Kasumi-1 (cell line): ENCODE measurements at regions not wholly inside any gene's neighbourhood (a gene's known extent, or its start where the extent isn't known, plus 50 kb on each side); places are given as distances from the start of the nearest gene placed in this dataset.
"Not testable (repeated sequence)": the region's sequence is repeated elsewhere in the genome, so short reads cannot be mapped to it uniquely, and the experiment has no call there.

Source experiments
- DNase-seq, 2 experiments: peaks; one replicate each; lab custom pipeline; 2025; lab: John Stamatoyannopoulos, UW

DNA sequence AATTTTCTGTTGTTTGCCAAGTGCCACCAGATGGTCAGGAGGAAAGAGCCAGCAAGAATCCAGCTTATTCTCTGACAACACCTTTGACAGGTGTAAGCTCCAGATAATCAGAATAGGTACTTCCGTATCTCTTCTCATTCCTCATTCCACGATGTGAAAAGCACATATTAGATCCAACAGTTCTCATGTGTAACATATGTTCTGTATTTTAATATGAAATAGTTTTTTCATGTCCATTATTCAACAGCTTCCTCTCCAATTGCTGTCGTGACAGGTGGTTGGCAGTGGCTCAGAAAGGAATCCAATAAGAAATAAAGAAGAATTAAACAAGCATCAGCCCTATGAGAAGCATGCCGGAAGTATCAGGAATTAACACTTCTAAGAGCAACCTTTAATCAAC lies 1624.7 kb downstream of the MRPL39 start:
- DNase-seq, result no peak

DNA sequence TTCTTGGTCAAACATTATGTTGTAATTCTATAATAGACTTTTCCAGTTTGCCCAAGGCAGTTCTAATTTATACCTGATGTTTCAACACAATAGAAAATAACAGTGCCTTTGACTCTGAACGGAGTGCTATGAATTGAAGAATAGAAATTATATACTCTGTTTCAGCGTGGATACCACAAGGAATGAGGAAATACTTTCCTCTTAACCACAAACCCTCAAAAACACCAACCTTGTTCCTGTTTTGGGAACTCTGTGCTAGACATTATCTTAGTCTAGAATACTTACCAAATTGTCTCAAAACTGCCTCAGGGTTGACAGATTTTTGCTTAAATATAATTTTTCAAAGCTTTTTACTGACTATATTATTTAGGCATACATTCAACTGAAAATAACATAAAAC lies 1629.3 kb downstream of the MRPL39 start:
- DNase-seq, result peak; percentile 70 to 73

DNA sequence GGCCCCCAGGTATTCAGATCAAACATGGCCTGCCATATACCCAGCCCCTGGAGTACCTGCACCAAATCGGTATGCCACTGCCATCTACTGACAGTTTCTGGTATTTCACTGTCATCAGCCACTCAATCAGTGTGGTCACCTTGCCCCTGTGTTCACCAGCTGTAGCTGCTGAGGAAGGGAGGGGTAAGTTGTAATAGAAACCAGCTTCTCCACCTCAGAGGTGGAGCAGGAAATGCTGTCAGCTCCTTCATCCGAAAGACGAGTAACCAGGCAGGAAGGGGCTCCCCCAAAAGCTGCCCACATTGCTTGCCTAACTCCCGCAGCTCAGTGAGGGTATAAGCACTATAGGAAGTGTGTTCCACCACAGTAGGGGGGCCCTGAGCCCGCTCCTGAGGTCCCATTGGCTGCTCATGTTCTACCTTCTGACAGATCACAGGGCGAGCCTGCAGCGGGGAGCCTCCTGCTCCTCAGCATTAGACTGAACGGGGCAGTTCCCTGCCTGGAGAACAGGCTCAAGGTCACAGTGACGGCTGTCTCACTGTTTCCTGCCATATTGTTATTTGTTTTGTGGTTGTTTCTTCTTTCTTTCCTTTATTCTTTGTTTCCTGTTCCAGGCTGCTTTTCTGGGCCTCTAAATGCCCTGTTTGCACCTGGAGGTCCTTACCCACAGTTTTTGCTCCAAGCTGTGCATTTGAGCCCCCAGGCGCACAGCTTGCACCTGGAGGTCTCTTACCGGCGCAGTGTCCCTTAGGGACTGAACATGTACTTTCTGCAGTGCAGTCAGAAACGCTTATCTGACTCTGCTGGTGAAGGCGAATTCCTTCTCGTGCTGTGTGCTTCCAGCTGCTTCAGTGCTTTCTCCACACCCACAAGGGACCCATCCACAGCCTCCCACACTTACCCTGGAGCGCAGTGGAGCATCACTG lies 1638.3 kb downstream of the MRPL39 start:
- DNase-seq, result peak; percentile 96 to 97

DNA sequence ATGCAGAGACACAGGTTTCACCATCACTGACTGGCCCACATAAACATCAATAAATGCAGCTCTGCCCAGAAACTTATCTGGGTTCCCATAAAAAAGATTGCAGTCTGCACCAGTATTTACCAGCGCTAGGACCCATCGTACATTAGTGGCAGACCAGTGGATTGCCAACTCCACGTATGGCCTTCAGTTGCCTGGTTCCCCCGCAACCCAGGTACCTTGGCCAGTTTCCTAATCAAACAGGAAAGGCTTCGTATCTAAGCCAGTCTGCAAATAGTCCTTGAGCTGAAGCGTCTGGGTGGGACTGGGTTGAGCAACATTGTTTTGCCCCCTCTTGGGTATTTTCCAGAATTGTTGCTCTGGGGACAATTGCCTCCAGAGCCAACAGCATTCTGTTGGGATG lies 1639.3 kb downstream of the MRPL39 start:
- DNase-seq, result no peak

DNA sequence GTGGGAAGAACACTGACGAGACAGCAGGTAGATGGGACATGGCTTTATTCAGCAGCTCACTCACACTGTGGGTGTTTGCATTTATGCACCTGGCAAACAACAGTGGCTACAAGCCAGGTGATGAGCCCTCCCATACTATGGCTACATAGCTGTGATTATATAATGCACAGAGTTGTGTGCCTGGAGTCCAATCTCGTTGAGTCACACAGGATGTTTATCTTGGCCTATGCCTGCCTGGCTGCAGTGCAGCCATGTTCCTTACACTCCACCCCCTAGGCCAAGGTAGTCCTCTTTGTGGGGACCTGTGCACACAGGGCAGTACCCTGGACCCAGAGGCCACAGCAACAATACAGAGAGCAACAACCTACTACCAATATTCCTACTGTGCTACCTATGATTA lies 1643.8 kb downstream of the MRPL39 start:
- no peak for DNase-seq

DNA sequence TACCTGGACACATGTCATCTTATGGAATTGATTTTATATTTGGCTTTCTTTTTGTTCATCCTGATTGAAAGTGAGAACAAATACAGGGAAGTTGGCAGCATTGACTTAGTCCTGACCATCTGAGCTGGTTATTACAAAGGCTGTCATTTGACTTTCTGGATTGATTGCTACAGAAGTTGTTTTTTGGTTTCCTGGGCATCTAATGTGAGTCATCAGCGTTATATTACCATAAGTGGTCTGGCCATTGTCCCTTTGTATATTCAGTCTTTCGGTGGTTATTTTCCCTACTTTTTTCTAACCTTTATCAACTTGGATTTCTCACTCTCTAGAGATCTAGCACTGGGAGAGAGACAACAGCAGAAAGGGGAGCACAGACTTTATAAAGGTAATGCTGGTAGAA lies 1646.5 kb downstream of the MRPL39 start:
- no peak for DNase-seq

DNA sequence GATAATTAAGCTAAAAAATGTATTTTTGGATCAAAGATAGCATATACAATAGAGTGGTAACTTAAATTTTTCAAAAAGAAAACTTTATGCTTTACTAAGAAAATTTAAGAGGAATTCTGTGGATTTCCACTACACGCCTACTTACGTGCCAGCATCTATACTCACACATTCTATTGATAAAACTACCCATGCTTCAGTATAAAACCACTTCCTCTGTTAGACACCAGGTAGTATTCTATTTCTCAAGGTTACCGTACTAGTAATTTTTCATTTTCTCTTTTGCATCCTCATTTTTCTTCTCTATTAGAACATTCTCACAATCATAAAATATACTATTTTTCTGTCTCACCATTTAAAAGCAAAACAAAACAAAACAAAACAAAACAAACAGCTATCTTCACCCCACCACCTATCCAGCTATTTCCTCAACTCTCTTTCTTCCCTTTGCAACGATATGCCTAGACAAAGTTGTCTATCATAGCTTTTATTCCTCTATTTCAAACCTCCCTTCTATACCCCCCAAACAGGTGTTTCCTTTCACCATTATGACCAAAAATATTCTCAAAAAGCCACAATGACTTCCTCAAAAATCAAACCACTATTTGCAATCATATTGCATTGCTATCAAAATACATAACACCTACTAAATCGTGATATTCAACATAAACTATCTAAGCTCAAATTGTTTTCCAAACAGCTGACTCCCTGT lies 1652.0 kb downstream of the MRPL39 start:
- peak; percentile 34 to 48 for DNase-seq

DNA sequence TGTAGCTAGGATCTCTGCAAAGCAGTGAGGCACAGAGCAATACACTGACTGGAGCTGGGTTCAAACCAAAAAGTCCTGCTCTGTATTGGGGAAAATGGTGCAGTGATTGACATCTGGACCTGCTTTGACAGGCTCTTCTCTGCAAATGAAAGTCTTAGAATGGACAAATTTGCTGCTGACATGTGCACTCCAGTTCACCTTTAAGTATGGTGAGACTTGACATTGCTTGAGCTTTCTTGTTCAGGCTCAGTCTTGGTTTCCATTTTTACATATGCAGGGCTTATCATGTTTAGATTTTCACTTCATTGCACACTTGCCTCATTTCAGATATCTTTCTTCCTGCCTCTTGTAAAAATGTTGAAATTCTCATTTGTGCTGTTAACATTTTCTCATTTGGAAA lies 1655.0 kb downstream of the MRPL39 start:
- no peak for DNase-seq

DNA sequence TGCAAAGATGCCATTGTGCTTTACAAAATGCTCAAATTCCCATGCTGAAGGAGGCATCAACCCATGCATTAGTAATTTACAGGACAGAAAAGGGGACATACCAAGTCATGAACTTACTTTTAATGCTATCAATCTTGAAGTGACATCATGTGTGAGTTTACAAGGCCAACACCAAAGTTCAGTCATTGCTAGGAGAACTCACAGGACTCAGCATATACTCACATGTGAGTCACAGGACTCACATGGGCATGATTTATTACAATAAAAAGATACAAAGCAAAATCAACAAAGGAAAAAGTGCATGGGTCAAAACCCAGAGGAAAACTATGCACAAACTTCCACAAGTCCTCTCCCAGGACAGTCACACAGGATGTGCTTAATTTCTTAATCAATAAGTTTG lies 1656.0 kb downstream of the MRPL39 start:
- no peak for DNase-seq

DNA sequence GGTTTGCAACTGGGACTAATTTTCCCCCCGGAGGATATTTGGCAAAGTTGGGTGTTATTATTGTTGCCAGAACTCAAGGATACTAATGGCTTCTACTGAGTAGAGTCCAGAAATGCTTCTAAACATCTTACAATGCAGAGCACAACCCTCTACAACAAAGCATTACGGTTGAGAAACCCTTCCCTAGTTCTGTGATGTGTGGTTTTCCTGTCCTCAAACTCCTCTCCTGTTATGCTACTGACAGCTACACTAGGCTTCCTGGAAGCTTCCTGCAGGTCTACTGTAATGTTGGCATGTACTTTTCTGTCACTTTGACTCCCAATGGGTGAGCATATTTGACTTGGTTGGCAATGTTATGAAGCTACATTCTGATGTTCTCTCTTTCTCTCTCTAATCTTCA lies 1656.9 kb downstream of the MRPL39 start:
- peak; percentile 81 to 86 for DNase-seq

DNA sequence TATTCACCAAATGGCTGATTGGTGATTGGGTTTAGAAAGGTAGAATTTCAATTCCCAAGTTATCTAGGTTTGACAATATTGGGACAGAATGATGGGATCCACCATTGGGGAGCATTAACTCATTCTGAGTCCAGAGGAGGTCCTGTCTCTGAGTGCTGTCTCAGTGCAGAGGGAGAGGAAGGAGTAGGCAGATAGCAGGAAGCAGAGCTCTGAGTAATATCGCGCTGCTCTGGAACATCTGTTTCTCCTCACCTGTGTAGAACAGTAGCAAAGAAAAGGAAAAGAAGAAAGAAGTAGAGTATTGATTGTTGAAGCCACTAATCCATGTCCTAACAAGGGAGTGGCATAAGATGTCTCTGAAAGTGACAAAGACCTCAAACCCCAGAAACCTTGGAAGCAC lies 1657.8 kb downstream of the MRPL39 start:
- DNase-seq, result peak; percentile 4 to 24

DNA sequence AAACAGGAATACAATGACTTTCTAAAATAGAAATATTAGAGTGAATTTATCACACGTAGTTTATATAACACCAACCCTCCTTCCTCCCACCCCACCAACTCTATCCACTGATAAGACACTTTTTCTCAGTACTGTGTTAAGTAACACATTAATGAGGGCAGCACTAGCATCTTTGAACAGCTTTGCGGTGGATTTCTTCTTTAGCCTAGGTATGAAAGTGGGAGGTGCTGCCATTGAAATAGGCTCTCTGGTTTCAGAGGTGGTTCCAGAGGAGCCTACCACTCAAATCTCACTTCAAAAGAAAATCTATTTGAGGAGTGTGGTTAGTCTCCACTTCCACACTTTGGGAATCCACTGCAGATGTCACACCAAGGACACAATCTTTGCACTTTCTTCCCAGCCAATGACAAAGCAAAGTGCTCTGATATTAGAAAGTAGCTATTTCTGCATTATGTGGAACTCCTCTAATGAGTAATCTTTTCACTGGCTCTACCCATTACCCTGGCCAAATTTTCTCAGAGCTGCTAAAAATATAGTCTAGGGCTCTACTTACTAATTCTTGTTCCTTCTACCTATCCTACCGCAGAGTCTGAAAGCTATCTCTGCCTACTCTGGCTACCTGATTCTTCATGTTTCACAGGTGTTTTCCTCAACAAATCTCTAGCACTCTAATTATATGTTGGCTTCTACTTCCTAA lies 1667.8 kb downstream of the MRPL39 start:
- no peak for DNase-seq

DNA sequence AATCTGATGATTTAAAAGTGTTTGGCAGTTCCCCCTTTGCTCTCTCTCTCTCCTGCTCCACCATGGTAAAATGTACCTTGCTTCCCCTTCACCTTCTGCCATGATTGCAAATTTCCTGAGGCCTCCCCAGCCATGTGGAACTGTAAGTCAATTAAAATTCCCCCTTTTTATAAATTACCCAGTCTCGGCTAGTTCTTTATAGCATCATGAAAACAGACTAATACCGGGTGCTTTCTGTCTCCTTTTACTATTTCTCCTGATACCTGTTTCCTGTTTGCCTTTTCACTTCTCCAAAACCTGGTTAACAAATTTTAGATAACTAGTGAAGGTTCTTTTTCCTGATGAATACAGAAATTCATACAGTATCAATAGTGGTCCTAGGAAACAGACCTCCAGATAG lies 1670.3 kb downstream of the MRPL39 start:
- DNase-seq, result no peak

DNA sequence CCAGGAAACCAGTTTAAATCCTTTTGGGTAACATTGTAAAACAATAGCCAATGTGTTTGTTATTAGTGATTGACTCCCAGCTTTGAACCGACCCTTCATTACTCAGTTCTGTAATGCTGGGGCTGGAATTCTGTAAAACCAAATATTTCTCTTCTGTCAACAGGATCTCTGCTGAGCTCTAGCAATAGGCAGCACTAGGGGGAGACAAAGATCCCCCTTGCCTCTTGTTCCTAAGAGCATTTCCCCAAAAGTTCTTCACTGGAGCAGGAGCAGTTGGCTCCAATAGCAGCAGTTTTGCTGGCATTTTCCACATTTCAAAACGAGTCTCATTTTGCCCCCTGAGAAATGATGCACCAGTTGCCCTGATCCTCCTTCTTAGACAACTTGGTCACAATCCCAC lies 1671.1 kb downstream of the MRPL39 start:
- peak; percentile 69 to 74 for DNase-seq

DNA sequence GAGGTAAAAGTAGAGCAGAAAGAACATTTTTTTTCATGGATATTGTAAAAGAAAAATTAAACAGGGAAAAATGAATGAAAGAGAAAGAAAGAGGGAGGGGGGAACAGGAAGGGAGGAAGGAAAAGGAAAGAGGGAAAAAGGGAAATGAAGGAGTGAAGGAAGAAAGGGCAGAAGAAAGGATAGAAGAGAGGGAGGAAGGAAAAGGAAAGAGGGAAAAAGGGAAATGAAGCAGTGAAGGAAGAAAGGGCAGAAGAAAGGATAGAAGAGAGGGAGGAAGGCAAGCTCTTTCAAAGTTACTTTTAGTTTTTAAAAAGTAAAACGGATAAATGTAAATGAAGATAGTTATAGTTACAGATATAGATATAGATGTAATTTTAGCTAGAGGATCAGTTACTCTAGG lies 1676.7 kb downstream of the MRPL39 start:
- no peak for DNase-seq

DNA sequence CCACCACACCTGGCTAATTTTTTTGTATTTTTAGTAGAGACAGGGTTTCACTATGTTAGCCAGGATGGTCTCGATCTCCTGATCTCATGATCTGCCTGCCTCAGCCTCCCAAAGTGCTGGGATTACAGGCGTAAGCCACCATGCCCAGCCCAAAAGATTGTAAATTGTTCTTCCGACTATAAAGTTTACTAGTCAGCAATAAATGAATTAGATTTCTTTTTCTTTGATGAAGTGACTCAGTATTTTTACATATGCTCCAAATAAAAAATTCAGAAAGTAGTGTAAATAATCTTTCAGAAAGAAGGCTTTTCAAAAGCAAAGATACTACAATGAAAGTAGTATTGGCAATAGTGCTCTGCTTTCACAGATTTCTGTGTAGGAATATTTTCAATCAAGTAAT lies 1680.9 kb downstream of the MRPL39 start:
- not testable (repeated sequence) for DNase-seq

DNA sequence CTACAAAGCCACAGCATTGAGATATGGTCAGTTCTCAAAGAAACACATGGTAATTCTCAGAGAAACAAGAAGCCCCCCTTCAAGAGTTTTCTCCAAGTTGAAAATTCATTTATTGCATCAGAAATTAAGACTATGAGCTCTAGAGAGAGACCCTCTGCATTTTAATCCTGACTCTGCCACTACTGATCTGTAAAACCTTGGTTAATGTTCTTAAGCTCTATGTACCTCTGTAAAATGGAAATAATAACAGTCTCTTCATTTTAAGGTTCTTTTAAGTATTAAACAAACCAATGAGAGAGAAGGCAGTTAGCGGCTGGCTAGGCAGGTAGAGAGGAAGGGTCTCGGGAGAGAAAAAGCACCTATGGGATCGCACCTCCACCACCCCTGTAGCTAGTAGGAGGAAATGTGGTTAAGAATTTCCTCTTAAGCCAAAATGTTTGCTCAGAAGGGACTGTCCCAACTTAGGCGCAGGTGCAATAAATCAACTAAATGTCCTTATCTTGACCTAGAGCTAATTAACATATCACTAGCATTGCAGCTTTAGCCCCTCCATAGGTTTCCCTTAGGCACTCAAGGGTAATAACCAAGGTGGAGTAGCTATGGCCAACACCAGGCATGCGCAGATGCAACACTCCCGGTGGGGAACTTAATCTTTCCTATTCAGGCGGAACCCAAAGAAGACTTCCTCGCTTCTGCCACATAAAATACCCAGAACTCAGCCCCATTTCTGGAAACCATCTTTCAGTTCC lies 1685.4 kb downstream of the MRPL39 start:
- DNase-seq, result no peak

DNA sequence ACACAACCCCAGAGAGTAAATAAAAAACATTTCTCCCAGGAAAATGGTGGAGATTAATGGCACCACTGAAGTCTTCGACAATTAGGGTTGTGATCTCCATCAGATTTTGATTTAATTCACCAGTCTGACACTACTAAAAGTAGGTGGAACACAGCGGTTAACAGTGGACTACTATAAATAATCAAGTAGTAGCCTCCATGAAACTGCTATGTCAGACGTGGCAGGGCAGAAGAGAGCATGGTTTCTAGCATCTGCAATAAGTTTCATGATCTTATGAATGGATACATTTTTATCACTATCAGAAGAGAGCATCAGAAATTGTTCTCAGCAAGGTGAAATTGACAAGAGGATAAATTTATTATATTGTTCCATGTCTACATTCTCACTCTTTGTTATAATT lies 1706.6 kb downstream of the MRPL39 start:
- no peak for DNase-seq

DNA sequence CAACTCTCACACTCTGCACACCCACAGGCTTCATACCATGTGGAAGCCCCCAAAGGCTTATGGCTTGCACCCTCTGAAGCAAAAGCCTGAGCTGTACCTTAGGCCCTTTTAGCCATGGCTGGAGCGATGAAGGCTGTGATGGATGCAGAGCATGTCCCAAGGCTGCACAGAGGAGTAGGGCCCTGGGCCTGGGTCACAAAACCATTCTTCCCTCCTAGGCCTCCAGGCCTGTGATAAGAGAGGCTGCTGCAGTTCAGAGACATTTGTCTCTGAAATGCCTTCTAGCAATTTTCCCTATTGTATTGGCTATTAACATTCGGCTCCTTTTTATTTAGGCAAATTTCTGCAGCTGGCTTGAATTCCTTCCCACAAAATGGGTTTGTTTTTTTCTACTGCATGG lies 1707.7 kb downstream of the MRPL39 start:
- DNase-seq, result no peak

DNA sequence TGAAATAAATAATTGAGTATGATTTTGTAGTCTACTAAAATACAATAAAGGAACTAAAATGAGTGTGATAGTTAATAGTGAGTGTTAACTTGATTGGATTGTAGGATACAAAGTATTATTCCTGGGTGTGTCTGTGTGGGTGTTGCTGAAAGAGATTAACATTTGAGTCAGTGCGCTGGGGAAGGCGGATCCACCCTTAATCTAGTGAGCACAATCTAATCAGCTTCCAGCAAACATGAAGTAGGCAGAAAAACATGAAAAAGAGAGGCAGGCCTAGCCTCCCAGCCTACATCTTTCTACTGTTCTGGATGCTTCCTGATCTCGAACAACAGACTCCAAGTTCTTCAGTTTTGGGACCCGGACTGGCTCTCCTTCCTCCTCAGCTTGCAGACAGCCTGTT lies 1716.6 kb downstream of the MRPL39 start:
- DNase-seq, result no peak

DNA sequence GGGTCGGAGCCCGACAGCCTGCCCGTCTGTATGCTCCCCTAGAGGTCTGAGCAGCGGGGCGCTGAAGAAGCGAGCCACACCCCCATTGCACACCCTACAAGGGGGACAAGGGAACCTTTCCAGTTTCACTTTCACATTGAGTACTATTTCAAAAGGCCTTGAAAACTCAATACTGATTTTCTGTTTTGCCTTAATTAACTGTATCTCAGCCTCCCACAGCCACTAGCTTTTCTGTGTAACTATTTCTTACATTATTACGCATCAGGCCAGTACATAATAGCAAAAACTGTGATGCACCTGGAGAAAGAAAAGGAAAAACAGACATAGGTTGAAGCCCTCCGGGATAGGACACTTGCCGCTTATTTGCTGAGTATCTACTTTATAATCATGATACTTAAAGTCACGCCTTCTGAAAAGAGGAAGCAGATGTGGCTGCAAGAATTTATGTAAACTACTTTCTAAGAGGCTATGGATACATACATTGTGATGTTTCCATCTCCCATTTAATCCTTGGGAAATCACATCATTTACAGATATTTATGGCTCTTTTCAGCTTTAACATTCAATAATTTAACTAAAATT lies 1719.5 kb downstream of the MRPL39 start:
- DNase-seq, result peak; percentile 70 to 77
